ENCODE measurements at regions not wholly inside any gene's neighbourhood (a gene's known extent, or its start where the extent isn't known, plus 50 kb on each side); places are given as distances from the start of the nearest gene placed in this dataset.

DNA sequence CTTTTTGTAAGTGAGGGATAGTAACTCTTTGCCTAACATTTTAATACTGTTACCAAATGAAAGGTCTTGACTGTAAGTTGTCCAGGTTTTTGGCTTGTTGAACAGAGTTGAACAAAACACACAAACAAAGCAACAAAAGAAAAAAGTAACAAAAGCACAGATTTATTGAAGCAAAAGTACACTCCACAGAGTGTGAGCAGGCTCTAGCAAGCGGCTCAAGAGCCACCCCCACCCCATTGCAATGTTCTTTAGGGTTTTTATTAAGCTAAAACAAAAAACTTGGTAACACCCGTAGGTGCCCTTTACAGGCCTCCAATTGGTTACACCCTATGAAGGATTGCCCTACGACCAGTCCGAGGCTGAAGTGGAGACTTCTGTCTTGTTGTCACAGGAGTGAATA is 197.4 kb upstream of the MAP3K1 start:
- DNase-seq = no peak

DNA sequence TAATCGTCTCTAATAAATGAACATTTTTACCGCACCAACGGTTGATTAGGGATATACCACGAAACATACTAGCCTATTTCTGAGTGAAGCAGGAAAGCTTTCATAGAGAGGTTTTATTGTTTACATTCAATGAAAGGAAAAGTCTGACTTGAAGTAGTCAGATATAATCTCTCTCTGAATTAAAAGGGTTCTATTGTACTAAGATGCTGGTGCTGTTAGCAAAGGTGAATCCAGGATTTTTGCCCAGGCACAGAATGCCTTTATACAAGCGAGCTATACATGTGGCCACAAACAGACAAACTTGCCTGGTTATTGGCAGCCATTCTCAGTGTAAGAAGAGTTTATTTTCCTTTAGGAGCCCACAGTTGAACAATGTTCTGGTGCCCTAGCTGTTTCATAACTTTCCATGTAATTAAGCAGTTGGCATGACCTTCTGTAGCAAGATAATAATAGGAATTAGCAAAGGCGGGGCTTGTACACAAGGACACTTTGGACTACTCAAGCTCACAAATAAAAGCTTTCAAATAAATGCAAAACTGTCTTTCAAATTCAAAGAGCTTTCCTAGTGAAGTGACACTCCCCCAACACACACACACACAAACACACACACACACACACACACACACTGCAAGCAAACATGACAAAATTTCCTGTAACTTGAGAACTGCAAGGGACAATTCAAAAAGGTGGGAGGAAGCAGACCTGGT is 198.7 kb upstream of the MAP3K1 start:
- DNase-seq = no peak

DNA sequence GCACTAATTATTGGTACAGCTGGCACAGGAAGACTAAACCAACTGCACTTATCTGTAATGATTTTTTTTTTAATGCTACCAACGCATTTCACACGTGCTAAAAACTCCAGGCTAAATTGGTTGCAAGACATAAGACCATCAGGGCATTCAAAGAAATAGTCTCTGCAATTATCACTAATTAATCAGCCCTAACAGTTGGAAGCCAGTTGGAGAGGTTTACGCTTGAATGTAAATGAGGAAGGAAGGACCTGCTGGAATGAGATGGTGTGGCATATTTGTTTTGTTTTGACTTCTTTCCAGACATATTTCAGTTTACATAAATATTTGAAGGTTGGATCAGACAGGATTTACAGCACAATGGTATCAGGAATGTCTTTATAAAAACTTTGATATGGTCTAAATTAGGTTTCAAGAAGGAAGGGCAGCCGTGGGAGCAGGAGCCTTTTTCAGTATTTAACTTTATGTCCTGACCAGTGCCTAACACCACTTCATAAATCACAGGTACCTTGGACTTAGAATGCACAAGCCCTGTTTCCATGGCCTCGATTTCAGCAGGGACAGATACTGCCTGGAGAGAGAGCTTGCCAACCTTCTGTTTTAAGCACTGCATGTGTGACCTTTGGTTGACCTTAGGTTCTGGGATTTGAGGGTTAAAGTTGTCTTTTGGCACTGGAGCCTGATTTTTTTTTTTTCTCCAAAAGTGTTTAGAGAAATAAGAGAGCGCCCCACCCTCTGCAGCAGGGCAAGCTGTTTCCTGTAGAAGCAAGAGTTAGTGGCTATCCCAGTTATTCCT is 199.8 kb upstream of the MAP3K1 start:
- peak; percentile 36 for DNase-seq

DNA sequence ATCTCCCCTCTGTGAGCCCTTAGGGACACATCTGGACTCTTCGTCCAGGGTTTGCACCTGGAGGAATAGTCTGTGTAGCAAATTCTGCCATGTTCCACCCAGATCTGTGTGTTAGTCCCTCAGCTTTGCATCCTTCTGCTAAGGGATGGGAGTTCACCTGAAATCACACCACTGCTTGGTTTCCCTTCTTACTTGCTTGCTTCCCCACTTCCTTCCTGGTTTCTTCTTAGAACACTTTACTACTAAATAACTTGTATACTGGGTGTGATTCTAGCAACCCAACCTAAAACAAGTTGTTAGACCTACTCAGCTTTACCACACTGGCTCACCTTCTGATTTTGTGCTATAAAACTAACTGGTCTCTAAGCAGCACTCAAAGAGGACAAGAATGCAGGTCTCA is 202.6 kb upstream of the MAP3K1 start:
- no peak for DNase-seq

DNA sequence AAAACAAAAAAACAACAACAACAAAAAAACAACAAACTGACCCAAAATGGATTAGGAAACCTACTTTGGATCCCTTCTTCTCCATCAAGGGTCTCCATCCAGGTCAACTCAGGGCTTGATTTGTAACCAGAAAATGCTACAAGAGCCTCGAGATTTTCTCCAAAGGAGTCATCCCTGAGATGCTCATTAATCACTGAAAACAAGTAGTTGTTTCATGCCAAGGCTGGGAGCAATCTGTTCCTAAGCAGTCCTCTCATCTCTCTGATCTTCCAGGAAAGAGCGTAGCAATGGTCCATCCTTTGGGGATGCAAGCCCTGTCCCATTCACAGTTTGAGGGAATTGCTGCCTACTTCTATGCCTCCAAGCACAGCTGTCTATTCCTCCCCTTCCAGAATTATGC is 203.0 kb upstream of the MAP3K1 start:
- no peak for DNase-seq

DNA sequence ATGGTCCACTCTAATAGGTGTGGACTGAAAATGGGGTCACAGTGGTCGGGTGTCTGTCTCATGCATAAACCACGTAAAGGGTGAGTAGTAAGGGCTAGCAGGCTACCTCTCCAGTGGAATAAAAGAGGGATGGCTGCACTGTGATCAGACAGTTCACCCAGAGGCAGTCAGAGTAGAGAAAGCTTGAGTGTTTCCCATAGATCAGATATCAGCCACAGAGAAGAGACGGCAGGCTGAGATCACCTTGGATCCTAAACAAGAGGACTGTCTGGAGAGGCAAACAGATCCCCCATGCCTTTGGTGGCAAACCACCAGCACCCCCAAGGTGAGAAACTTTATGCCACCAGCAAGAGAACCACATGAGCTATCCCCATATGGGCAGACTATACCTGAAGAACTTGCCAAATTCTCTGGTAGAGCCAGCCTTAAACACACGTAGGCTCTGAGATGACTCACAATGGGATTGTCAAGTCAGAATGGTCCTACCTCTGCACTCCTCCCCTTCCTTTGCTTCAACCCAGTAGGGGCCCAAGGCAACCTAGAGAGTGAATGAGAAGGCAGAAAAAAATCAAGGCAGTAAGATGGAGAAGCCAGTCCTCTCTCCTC is 205.2 kb upstream of the MAP3K1 start:
- no peak for DNase-seq

DNA sequence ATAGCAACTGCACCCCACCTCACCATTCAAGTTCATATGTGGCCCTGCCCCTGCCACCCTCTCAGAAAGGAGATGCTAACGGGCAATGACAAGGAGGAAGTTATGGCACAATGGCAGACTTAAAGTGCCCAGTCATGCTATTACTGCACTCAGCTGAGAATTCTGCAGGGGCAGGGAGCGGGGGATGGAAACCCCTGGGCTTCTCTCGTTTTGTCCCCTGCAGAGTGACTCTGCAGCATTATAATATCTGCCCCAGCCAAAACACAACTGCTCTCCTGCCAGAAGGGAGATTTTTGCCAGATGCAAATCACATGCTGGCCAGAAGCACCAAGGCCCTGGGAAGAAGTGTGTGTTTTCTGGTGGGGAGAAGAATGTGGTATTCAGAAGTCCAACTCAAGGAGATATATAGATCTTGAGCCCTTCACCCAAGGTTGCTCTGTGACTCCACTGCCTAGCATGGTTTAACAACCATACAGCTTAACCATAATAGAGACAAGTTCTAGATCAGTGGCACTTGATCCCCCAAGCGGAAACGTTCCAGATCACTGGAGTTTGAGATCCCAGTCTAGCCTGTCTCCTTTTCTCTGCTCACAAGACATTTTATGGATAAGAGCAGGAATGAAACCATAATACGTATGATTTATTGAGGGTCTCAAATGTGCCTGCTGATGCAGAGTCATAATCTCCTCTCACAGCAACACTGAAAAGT is 207.0 kb upstream of the MAP3K1 start:
- DNase-seq = peak; percentile 49

DNA sequence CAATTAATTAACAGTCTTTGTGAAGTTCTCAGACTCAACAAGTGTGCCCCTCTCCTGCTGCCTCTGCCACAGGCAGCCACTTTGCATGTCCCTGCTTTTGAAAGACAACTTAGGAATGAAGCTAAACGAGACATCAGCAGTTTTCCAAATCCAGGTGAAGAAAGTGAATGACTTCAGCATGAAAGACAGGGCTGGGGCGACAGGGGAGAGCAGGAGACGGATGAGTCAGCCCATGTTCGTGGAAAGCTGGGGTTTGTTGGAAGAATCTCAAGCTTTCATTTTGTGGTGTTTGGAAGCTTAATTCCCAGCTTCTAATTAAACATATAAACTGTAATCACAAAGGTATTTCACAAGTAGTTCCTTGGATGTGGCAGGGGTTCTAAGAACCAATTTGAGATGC is 207.8 kb upstream of the MAP3K1 start:
- no peak for DNase-seq

DNA sequence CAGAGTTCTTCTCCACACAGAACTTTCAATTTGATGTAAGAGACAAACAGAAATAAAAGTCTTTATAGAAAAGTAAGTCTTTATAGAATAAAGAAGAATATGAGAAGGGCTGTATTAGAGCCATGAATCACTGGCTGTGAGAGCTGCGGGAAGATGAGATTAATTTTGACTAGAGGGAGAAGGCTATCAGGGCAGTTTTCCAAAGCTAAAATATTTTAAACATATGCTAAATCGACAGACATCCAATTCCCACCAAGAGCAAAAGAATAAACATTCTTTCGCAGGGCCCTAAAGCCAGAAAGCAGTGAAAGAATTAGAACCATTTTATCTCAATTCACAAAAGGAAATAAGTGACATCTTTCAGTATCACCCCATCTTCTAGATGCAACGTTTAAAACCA is 208.3 kb upstream of the MAP3K1 start:
- peak; percentile 51 for DNase-seq

DNA sequence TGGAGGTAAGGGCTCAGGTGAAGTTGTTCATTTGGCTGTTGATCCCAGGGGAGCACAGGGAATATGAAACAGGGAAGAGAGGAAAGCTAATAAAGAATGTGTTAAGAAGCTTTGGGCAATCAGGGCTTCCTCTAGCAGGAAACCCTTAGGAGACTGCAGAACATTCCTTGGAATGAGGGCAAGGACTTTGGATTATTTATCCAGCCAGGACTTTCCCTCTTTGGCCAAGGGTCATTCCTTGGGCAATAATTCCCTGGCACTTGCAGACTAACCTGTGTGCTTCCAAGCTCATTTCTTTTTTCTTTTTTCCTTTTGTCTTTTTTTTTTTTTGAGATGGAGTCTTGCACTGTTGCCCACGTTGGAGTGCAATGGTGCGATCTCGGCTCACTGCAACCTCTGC is 209.2 kb upstream of the MAP3K1 start:
- no peak for DNase-seq

DNA sequence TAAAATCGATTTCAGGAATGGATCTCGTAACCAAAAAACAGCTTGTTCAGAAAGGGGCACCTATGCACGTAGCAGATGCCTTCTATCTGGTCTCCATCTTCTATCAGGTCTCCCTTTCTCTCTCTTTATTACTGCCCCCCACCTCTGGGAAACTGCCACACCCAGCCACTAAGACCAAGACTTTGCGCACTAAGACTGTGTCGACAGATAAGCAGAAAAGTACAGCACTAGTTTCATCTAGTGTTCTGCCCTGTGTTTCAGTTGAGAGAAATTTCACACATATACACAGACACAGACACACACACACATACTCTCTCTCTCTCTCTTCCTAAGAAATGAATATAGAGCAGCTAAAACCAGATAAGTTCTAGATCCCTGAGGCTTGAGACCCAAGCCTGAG is 210.1 kb upstream of the MAP3K1 start:
- no peak for DNase-seq

DNA sequence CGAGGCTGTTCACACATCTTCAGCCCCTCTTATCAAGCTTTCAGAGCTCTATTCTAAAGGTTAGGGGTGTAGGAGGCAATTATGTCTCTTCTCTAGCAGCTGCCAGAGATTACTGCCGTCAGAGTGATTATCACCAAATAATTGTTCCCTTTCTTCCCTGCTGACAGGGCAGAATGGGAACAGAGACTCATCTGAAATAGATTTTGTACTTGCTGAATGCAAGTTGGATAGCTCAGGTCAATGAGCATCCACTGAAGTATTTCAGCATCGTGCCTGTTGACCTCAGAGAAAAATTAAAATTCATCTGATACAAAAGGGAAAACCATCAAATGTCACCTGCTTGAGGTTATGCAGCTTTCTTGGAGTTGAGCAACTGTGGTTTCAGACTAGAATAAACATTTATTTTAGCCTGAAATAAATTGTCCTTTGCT is 213.7 kb upstream of the MAP3K1 start:
- peak; percentile 82 for DNase-seq

DNA sequence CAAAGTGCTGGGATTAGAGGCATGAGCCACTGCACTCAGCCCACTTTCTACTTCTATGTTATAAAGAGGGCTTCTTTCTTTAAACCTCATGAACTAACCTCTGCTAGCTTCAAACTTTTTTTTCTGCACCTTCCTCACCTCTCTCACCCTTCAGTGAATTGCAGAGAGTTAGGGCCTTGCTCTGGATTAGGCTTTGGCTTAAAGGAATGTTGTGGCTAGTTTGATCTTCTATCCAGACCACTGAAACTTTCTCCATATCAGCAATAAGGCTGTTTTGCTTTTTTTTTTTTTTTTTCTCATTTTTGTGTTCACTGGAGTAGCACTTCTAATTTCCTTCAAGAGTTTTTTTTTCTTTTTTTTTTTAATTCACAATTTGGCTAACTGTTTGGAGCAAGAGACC is 216.4 kb upstream of the MAP3K1 start:
- no peak for DNase-seq

DNA sequence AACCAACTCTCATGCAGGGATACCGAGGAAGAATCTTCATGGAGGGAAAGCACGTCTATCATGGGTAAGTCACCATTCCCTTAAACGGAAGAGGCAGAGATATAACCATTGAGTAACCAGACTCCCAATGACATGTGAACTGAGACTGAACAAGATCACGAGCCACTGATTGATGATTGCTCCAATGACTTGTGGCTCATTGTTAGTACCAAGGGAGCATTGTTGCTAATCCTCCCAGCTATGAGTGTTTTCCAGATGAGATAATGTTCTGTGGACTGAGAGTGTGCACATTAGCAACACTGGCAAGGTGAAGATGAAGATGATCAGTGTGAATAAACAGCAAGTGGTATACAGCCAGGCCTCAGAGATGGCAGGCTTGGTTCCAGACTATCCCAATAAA is 219.2 kb upstream of the MAP3K1 start:
- no peak for DNase-seq

DNA sequence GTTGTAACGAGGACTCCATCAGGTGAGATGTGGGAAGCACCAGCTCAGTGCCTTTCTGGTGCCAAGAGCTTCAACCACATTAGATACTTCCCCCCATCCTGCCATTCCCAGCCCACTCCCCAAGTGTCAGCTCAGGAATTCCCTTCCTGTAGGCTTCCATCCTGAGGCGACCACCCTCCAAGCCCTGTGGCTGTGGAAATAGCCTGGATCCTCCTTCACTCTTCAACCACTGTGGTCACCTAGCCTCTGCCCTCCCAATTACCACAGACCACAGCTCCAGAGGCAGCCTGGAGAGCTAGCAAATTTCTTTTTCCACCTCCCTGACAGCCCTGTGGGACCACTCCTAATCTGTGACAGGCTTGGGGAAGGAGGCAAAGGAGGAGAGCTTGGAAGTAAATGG is 219.8 kb upstream of the MAP3K1 start:
- DNase-seq = no peak

DNA sequence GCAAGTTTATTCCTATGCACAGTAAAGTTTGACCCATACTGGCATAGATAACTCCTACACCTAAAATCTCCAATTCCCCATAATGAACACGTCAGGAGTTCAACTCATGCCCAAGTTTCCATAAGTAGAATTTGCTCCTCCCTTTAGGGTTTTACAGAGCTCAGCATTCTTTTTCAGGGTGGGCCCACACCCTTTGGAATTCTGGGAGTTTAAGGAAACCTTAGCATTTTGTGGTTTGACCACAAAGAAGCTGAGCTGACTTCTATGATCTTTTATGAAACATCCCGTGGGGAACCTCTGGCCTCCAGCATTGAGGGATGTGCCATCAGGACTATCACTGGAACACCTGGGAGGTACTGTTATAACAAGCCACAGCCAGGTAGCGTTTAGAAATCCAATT is 220.6 kb upstream of the MAP3K1 start:
- no peak for DNase-seq

DNA sequence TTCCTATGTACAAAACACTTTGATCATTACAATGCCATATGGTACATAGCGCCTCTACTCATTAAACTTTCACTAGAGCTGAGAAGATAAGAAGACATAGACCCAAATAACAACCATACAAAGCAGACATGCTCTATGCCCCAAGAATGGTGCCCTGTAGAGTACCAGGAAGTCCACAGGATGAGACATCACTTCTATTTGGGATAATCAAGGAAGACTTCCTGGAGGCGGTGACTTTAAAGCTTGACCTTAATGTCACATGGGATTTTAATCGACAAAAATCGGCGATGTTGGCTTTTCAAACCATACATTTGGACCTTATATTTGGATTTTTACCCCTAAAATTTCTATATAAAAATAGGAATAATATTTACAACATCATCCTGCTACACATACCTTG is 224.3 kb upstream of the MAP3K1 start:
- no peak for DNase-seq

DNA sequence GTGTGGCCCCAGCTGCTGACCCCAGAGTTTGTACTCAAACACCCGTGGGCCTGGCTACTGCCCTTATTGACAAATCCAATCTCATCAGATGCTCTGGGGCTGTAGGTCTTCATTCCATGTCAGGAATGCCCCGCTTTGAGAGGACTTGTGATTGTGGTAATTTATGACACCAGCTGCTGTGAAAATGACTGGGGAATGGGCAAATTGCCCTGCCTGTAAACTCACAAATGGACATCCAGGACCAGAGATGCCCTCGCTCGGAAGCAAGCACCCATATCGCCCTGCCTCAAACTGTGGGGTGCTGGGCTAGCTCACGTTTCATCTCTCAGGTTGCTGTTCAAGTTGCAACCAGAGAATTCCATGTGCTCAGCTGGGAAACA is 225.9 kb upstream of the MAP3K1 start:
- no peak for DNase-seq

DNA sequence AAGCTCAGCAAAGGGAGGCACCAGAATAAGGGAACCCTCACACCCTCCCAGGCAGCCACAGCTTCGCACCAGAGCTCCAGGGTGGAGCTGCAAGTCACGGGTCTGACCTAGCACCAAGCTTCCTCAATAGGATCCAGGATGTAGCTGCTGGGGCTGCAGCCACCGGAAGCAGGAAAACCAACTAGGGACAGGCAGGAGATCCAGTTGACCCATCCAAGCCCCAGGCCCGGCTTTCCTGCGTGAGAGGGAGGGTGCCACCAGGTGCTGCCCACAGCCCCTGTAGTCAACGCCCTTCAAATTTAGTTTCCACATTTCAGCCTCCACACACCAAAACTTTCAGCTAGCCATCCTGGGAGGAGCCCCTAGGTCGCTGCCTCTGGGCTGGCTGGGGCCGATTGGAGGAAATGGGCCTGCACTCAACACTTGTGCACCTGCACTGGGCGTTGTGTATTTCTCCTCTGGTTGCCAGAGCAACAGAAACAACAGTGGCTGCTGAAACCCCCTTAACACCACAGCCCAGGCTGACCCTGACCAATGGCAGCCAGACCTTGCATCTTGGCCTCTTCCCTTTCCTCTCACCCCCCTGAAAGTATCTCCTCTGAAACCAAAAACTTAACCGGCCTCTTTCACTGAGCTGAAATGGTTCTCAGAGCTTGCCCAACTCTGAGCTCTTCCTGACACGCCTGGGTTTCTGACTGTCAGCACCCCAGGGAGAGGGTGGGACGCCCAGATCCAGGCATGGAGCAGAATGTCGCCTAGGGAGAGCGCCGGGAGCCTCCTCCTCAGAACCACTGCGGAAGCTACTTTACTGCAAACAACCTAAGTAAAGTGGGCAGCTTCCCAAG is 226.5 kb upstream of the MAP3K1 start:
- no peak for DNase-seq

DNA sequence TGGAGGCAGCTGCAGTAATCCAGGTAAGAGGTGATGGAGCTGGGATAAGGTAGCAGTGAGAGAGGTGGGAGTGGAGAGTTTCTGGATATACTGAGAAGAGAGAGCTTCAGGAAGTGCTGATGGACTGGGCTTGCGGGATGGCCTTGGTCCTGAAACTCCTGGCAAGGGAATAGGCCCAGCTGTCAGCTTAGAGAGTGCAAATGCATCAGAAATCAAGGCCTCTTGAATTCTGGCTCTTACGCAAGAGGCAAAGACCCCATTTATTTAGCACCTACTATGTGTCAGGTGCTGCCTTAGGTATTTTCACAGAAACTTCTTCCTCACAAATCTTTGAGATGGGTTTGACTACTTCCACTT is 227.2 kb upstream of the MAP3K1 start:
- DNase-seq = no peak

DNA sequence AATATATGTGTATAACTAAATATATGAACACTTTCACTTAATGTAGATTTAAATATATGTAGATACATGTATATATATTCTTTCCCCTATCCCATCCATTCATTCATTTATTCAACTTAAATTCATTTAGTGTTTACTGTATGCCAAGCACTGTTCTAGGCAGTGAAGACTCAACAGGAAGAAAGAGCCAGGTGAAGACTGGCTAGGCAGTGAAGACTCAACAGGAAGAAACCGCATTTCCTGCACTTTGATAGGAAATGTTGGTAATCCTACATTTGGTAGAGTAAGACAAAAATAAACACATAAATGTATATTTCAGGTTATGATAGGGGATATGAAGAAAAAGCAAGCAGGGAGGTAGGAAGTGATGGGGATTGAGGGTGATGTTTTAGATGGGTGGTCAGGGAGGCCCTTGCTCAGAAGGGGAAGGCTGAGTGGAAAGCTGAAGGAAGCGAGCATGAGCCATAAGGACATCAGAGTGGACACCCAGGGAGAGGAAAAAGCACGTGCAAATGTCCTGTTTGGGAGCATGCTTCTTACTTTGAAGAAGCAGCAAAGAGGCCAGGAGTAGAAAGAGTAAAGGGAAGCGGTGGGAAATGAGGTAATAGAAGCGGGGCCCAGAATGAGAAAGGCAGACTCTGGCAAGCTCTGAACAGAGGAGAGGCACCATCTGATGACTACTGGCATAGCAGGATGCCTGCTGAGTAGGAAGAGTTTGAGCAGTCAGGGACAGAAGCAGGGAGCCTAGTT is 227.8 kb upstream of the MAP3K1 start:
- no peak for DNase-seq
